Peyer's patch (tissue), 4 donors: ENCODE measurements at regions not wholly inside any gene's neighbourhood (a gene's known extent, or its start where the extent isn't known, plus 50 kb on each side); places are given as distances from the start of the nearest gene placed in this dataset.

Experiments used
- POLR2A ChIP-seq, 2 donors: fragments of 450-650 bp; IDR thresholded peaks; one replicate each; pipeline ENCODE4 v1.5.1; 2017; ENCODE audit warnings: antibody characterized with exemption in 2 of 2, mild to moderate bottlenecking in 2 of 2, moderate library complexity in 2 of 2
- TF ChIP-seq, protein P1 (sequence below), 6 experiments: fragments of 450-650 bp in 4 of 6; fragments of 200-600 bp in 2 of 6; sonication (generic) in 1 of 6; IDR thresholded peaks; one replicate each; pipeline ENCODE4 v1.5.1; 2017 to 2019; ENCODE audit warnings: antibody characterized with exemption in 6 of 6, mild to moderate bottlenecking in 3 of 6, moderate library complexity in 1 of 6

DNA sequence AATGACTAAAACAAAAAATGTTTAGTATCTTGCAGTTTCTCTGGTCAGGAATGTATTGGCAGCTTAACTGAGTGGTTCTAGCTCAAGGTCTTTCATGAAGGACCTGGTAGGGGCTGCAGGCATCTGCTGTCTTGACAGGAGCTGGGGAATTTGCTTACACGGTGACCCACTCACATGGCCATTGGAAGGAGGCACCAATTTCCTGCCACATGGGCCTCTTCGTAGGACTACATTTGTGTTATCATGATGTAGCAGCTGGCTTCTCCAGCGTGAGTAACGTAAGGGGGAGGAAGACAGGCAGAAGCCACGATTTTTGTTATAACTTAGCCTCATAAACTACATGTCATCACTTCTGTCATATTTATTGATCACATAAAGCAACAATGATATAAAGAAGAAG, 376.3 kb downstream of the AMY1C start:
- TF ChIP-seq, protein P1, sequence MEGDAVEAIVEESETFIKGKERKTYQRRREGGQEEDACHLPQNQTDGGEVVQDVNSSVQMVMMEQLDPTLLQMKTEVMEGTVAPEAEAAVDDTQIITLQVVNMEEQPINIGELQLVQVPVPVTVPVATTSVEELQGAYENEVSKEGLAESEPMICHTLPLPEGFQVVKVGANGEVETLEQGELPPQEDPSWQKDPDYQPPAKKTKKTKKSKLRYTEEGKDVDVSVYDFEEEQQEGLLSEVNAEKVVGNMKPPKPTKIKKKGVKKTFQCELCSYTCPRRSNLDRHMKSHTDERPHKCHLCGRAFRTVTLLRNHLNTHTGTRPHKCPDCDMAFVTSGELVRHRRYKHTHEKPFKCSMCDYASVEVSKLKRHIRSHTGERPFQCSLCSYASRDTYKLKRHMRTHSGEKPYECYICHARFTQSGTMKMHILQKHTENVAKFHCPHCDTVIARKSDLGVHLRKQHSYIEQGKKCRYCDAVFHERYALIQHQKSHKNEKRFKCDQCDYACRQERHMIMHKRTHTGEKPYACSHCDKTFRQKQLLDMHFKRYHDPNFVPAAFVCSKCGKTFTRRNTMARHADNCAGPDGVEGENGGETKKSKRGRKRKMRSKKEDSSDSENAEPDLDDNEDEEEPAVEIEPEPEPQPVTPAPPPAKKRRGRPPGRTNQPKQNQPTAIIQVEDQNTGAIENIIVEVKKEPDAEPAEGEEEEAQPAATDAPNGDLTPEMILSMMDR (IDR thresholded peaks at IDR 0.05) = no peak
- no peak for TF ChIP-seq POLR2A (IDR thresholded peaks at IDR 0.05)
